Sigmoid colon (tissue), 6 donors: ENCODE measurements at regions not wholly inside any gene's neighbourhood (a gene's known extent, or its start where the extent isn't known, plus 50 kb on each side); places are given as distances from the start of the nearest gene placed in this dataset.

Source experiments
- DNase-seq: peaks from one replicate; pipeline ENCODE4 v3.0.0-alpha.2; 2019
- H3K27ac ChIP-seq, 4 donors: fragments of 200-600 bp; sonication (generic); one replicate each; pipeline ENCODE4 v1.5.1; 2016 to 2019; ENCODE audit warnings: mild to moderate bottlenecking in 1 of 4
- H3K27me3 ChIP-seq, 3 donors: fragments of 200-600 bp; sonication (generic); one replicate each; pipeline ENCODE4 v1.5.1; 2019; ENCODE audit warnings: mild to moderate bottlenecking in 1 of 3
- H3K36me3 ChIP-seq, 4 donors: fragments of 200-600 bp; sonication (generic); one replicate each; pipeline ENCODE4 v1.5.1; 2016 to 2019
- H3K4me1 ChIP-seq, 4 donors: fragments of 200-600 bp; sonication (generic); one replicate each; pipeline ENCODE4 v1.5.1; 2017 to 2019
- H3K4me3 ChIP-seq, 4 donors: fragments of 200-600 bp; sonication (generic); one replicate each; pipeline ENCODE4 v1.5.1; 2017 to 2019; ENCODE audit warnings: mild to moderate bottlenecking in 2 of 4, moderate library complexity in 1 of 4
- H3K9me3 ChIP-seq, 4 donors: fragments of 200-600 bp in 3 of 4; sonication (generic) in 3 of 4; one replicate each; pipeline versions ENCODE4 v1.5.1 to v1.6.1; 2013 to 2019
- EP300 ChIP-seq, 4 donors: sonication (generic); formaldehyde crosslinking; IDR thresholded peaks; one replicate each; pipeline ENCODE4 v1.6.1; 2017; ENCODE audit warnings: antibody characterized with exemption in 4 of 4
- POLR2A ChIP-seq, 2 donors: fragments of 450-650 bp; IDR thresholded peaks; one replicate each; pipeline ENCODE4 v1.6.1; 2016; ENCODE audit warnings: antibody characterized with exemption in 2 of 2, mild to moderate bottlenecking in 2 of 2, moderate library complexity in 2 of 2
- POLR2AphosphoS5 ChIP-seq, 4 donors: sonication (generic); formaldehyde crosslinking; IDR thresholded peaks; one replicate each; pipeline ENCODE4 v1.6.1; 2017; ENCODE audit warnings: antibody characterized with exemption in 4 of 4
- WGBS, 2 donors: extraction: QIAGEN DNeasy Blood & Tissue Kit; methylation state at CpG; one replicate each; pipeline ENCODE4 v1.1.7; 2013; 5-methylcytosine and 5-hydroxymethylcytosine counted together
- intact Hi-C: fragments of 100-400 bp; cut with DNase I; formaldehyde crosslinking; loops from one replicate; pipeline ENCODE4 v1.15.1; 2023
- TF ChIP-seq, protein P1 (sequence below), 4 experiments: fragments of 450-650 bp in 3 of 4; fragments of 200-600 bp in 1 of 4; IDR thresholded peaks; one replicate each; pipeline ENCODE4 v1.5.1; 2016 to 2019; ENCODE audit warnings: antibody characterized with exemption in 4 of 4, mild to moderate bottlenecking in 3 of 4, moderate library complexity in 2 of 4
- donor health status: healthy with polysubstance abuse.
- donor health status: healthy.

DNA sequence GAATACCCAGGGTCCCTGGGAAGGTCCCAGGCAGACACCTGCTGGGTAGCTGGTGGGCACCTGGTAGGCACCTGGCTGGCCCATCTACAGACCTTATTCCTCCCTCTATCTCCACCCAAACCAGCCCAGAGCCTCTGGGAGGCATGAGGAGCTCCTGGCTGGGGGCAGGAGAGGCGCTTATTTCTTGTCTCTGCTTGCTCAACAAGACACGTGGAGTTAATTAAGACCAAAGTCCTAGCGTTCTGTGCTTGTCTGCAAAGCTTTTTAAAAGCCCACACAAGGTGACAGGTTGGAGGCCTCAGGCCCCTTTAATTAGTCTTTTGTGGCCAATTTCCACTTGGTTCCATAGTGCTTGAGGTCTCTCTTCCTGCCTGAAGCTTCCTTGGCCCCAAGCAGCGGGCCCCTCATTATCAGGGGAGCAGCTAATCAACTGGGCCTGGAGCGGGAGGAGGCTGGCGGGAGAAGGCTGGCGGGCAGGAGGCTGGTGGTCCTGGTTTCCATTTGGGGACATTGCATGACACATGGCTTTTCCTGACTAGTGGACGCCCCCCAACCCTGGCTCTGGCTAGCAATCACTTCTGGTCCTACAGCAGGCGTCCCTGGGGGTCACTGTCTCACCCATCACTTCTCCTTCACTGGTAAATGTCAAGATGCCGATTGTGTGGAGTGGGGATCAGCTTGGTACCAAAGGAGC, 65.4 kb upstream of the HDAC4 start:
- intact Hi-C loops, result no loop called here
- Histone ChIP-seq H3K4me1 (peaks cover 0 to 23% (median 16%) of the 10 kb centered on the region in 4 donors), H3K9me3 (no peaks in the 10 kb centered on the region), H3K27ac (peak overlapping the region in 1 of 4 donors; percentile 55), H3K27me3 (no peaks in the 10 kb centered on the region), H3K36me3 (no peaks in the 10 kb centered on the region), H3K4me3 (no peak overlapping the region)
- 70 to 87% methylated on average over 10 of the region's 10 CpGs for WGBS, 2 donors
- TF ChIP-seq, protein P1, sequence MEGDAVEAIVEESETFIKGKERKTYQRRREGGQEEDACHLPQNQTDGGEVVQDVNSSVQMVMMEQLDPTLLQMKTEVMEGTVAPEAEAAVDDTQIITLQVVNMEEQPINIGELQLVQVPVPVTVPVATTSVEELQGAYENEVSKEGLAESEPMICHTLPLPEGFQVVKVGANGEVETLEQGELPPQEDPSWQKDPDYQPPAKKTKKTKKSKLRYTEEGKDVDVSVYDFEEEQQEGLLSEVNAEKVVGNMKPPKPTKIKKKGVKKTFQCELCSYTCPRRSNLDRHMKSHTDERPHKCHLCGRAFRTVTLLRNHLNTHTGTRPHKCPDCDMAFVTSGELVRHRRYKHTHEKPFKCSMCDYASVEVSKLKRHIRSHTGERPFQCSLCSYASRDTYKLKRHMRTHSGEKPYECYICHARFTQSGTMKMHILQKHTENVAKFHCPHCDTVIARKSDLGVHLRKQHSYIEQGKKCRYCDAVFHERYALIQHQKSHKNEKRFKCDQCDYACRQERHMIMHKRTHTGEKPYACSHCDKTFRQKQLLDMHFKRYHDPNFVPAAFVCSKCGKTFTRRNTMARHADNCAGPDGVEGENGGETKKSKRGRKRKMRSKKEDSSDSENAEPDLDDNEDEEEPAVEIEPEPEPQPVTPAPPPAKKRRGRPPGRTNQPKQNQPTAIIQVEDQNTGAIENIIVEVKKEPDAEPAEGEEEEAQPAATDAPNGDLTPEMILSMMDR (IDR thresholded peaks at IDR 0.05), result no peak
- TF ChIP-seq EP300 (IDR thresholded peaks at IDR 0.05), result no peak
- no peak for TF ChIP-seq POLR2AphosphoS5 (IDR thresholded peaks at IDR 0.05)
- TF ChIP-seq POLR2A (IDR thresholded peaks at IDR 0.05), result no peak
- peak; percentile 53 for DNase-seq

DNA sequence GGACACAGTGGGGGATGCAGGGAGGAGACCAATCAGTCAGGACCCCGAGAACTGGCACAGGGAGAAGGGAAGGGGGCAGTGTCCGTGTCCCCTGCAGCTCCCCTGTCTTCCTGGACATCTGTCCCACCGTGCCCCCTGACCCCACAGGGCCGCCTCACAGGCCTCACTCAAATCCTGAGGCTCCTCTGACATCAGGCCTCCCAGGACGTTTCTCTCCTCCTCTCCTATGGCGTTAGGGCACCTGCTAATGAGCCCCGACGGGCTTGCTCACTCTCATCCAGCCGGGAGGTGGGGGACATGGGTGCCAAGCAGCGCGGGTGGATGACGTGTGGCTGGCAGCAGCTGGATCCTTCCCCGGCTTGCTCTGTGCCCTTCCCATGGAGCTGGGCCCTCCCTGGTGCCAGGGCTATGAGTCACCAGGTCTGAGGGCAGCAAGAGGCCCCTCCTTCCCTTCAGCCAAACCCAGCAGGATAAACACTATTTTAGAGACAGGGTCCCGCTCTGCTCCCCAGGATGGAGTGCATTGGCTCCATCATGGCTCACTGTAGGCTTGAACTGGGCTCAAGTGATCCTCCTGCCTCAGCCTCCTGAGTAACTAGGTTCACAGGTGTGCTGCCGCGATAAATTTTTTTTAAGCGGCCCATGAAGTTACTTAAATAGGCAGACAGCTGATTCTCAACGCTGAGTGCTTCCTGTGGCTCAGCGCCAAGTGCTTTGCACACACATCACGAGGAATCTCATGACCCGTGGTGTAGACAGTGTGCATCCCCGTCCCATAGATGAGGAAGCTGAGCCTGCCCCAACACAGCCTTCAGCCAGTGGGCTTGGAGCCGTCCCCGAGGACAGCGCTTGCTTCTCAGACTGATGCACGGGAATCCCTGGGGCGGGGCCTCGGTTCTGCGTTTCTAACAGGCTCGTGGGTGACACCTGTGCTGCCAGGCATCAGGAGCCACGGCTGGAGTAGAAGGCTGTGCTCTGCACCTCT, 64.5 kb upstream of the HDAC4 start:
- H3K9me3 ChIP-seq, result no peaks in the 10 kb centered on the region
- DNase-seq, result peak; percentile 90
- H3K27ac ChIP-seq, result peak overlapping the region in 3 of 4 donors; percentile 26 to 55 (median 55)
- 37 to 68% methylated on average over 31 of the region's 31 CpGs for WGBS, 2 donors
- TF ChIP-seq, protein P1 (IDR thresholded peaks at IDR 0.05), result no peak
- peak in 2 of 4 donors; percentile 3 to 15 for TF ChIP-seq POLR2AphosphoS5 (IDR thresholded peaks at IDR 0.05)
- TF ChIP-seq EP300 (IDR thresholded peaks at IDR 0.05), result peak in 1 of 4 donors; percentile 25
- H3K27me3 ChIP-seq, result no peaks in the 10 kb centered on the region
- H3K4me3 ChIP-seq, result no peak overlapping the region
- no peaks in the 10 kb centered on the region for H3K36me3 ChIP-seq
- H3K4me1 ChIP-seq, result peaks cover 0 to 23% (median 16%) of the 10 kb centered on the region in 4 donors
- intact Hi-C loops, result no loop called here

DNA sequence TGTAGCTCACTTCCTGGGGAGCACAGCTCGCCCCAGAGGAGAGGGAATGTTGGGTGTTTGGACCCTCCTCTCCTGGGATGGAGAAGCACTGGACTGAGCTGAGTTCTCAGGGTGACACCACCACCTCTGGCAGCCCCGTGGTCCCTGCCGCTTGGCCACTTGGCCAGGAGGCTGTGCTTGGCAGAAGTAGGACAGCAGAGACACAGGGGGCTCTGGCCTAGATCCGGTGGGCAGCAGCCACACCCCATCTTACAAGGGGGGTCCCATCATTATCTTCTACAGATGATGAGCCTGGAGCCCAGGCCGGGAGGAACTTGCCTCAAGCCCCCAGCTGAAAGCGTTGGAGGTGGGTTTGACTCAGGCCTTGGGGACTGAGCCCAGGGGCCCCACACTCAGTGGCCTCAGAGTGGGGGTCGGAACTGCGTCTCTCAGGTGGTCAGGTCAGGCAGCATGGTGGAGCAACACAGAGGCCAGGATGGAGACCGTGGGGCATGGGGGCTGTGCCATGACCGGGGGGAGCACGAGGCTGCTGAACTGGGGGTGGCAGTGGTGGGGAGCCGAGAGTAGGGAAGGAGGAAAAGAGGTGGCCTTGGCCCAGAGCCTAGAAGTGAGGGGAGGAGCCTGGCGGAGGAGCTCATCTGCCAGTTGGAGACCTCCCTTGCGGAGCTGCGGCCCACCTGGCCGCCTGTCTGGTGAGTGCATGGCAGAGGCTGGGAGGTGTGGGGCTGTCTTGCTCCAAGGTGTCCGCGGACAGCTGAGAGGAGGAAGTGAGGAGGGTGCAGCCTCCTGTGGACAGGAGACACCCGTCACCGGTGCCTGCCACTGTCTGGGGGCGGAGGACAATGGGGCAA, 63.6 kb upstream of the HDAC4 start:
- no peaks in the 10 kb centered on the region for H3K36me3 ChIP-seq
- intact Hi-C loops, result no loop called here
- peak overlapping the region in 3 of 4 donors; percentile 26 to 55 (median 55) for H3K27ac ChIP-seq
- H3K4me1 ChIP-seq, result peaks cover 0 to 23% (median 16%) of the 10 kb centered on the region in 4 donors
- no peaks in the 10 kb centered on the region for H3K27me3 ChIP-seq
- WGBS, 2 donors, result 81 to 88% methylated on average over 21 of the region's 21 CpGs
- H3K9me3 ChIP-seq, result no peaks in the 10 kb centered on the region
- DNase-seq, result peak; percentile 64
- no peak overlapping the region for H3K4me3 ChIP-seq
- TF ChIP-seq, protein P1 (IDR thresholded peaks at IDR 0.05), result no peak
- TF ChIP-seq POLR2A (IDR thresholded peaks at IDR 0.05) (no peak), POLR2AphosphoS5 (IDR thresholded peaks at IDR 0.05) (no peak), EP300 (IDR thresholded peaks at IDR 0.05) (no peak)

DNA sequence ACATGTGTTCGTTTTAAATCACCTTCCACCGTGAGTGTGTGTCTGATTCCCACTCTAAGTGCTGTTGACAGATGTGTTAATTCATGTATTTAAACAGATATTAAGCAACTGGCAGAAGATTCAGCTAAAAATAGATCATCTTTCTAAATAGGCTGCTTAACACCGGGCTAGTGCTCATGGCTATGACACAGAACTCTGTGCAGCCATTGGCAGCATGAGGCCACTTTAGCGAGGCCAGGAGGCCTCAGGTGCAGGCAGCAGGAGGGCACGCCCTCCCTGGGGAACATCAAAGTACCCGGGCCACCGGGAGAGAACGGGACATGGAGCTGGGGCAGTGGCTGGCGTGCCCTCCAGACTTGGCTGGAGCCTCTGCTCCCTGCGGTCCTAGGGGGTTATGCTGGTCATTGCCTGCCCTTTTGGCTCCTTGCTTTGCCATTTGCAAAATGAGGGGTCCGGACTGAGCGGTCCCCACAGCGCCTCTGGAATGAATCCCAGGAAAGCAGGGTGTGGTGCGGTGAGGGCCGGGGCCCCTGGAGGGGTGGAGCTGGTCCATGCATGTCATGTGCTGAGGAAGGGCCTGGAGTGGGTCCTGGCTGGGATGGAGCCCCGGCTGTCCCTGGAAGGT, 62.8 kb upstream of the HDAC4 start:
- no peak for TF ChIP-seq EP300 (IDR thresholded peaks at IDR 0.05)
- TF ChIP-seq, protein P1 (IDR thresholded peaks at IDR 0.05), result no peak
- TF ChIP-seq POLR2AphosphoS5 (IDR thresholded peaks at IDR 0.05), result no peak
- TF ChIP-seq POLR2A (IDR thresholded peaks at IDR 0.05), result no peak
- intact Hi-C loops, result no loop called here
- H3K36me3 ChIP-seq, result no peaks in the 10 kb centered on the region
- H3K27ac ChIP-seq, result peak overlapping the region in 1 of 4 donors; percentile 4
- no peaks in the 10 kb centered on the region for H3K9me3 ChIP-seq
- H3K4me3 ChIP-seq, result no peak overlapping the region
- 27 to 64% methylated on average over 16 of the region's 16 CpGs for WGBS, 2 donors
- no peaks in the 10 kb centered on the region for H3K27me3 ChIP-seq
- peaks cover 0 to 23% (median 16%) of the 10 kb centered on the region in 4 donors for H3K4me1 ChIP-seq
- peak; percentile 65 for DNase-seq
